Activated CD8-positive, alpha-beta T cell treated with anti-CD3 and anti-CD28 coated beads for 36 hours (primary cell): ENCODE measurements at regions not wholly inside any gene's neighbourhood (a gene's known extent, or its start where the extent isn't known, plus 50 kb on each side); places are given as distances from the start of the nearest gene placed in this dataset.

ENCODE experiments used
- ATAC-seq: fragments of 200-7000 bp; cut with Tn5 transposase; one replicate; pipeline ENCODE4 v1.10.0; 2021; ENCODE audit warnings: mild to moderate bottlenecking, moderate library complexity
- CTCF ChIA-PET: fragments of 350-600 bp; sonication (Branson Sonifier 250); formaldehyde crosslinking; loops from one replicate; lab custom pipeline; 2021; ENCODE audit warnings: antibody characterized with exemption; lab: Charles Lee
- POLR2A ChIA-PET: fragments of 350-600 bp; sonication (Branson Sonifier 250); formaldehyde crosslinking; loops from one replicate; lab custom pipeline; 2021; ENCODE audit warnings: antibody characterized with exemption; lab: Charles Lee
- DNase-seq: peaks from one replicate; pipeline ENCODE4 v3.0.0-alpha.2; 2020
- H3K27ac Mint-ChIP-seq: one replicate; pipeline ENCODE4 v1.8.0; 2021; ENCODE audit warnings: mild to moderate bottlenecking, mixed read lengths
- H3K27me3 Mint-ChIP-seq: one replicate; pipeline ENCODE4 v1.8.0; 2021; ENCODE audit warnings: mixed read lengths
- H3K36me3 Mint-ChIP-seq: one replicate; pipeline ENCODE4 v1.8.0; 2021; ENCODE audit warnings: low read depth, mixed read lengths
- H3K4me1 Mint-ChIP-seq: one replicate; pipeline ENCODE4 v1.8.0; 2021; ENCODE audit warnings: low read depth, mixed read lengths
- H3K4me3 Mint-ChIP-seq: one replicate; pipeline ENCODE4 v1.8.0; 2021; ENCODE audit warnings: mild to moderate bottlenecking, moderate library complexity, mixed read lengths
- H3K9me3 Mint-ChIP-seq: one replicate; pipeline ENCODE4 v1.8.0; 2021; ENCODE audit warnings: mixed read lengths
- intact Hi-C: fragments of 100-400 bp; cut with micrococcal nuclease; formaldehyde crosslinking; loops from one replicate; pipeline ENCODE4 v1.10.0; 2022
- TF ChIP-seq, protein P1 (sequence below): fragments of 200-600 bp; IDR thresholded peaks from one replicate; pipeline ENCODE4 v1.8.0; 2022; ENCODE audit warnings: antibody characterized with exemption, mild to moderate bottlenecking

- intact Hi-C loops: no loop called here
- ChIA-PET POLR2A (no interaction called here), CTCF (no interaction called here)
- Mint-ChIP-seq H3K9me3 (peaks cover 7% of the 10 kb centered on the region), H3K27ac (no peak overlapping the region), H3K4me1 (no peaks in the 10 kb centered on the region), H3K36me3 (no peaks in the 10 kb centered on the region), H3K4me3 (no peak overlapping the region), H3K27me3 (peaks cover 29% of the 10 kb centered on the region)
- DNase-seq (no peak), ATAC-seq (no peak)
- TF ChIP-seq, protein P1, sequence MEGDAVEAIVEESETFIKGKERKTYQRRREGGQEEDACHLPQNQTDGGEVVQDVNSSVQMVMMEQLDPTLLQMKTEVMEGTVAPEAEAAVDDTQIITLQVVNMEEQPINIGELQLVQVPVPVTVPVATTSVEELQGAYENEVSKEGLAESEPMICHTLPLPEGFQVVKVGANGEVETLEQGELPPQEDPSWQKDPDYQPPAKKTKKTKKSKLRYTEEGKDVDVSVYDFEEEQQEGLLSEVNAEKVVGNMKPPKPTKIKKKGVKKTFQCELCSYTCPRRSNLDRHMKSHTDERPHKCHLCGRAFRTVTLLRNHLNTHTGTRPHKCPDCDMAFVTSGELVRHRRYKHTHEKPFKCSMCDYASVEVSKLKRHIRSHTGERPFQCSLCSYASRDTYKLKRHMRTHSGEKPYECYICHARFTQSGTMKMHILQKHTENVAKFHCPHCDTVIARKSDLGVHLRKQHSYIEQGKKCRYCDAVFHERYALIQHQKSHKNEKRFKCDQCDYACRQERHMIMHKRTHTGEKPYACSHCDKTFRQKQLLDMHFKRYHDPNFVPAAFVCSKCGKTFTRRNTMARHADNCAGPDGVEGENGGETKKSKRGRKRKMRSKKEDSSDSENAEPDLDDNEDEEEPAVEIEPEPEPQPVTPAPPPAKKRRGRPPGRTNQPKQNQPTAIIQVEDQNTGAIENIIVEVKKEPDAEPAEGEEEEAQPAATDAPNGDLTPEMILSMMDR: no peak
These were observed 74.3 kb upstream of the FAM20C start for GRCh38 chr7:117836-118614.

- ChIA-PET POLR2A (interaction anchor here (1.0 kb wide), 1 partner anchor 29 kb away, joined by 3 read pairs; no protein-coding TSS in a partner anchor), CTCF (no interaction called here)
- DNase-seq (no peak), ATAC-seq (no peak)
- Mint-ChIP-seq H3K27me3 (peaks cover 26% of the 10 kb centered on the region), H3K4me3 (no peak overlapping the region), H3K9me3 (peaks cover 4% of the 10 kb centered on the region), H3K4me1 (no peaks in the 10 kb centered on the region), H3K27ac (no peak overlapping the region), H3K36me3 (no peaks in the 10 kb centered on the region)
- TF ChIP-seq, protein P1: no peak
- intact Hi-C loops: no loop called here
These were observed 73.6 kb upstream of the FAM20C start for GRCh38 chr7:118615-119391.

- ATAC-seq: no peak
- no peak overlapping the region for H3K27ac Mint-ChIP-seq
- H3K36me3 Mint-ChIP-seq: no peaks in the 10 kb centered on the region
- no peaks in the 10 kb centered on the region for H3K4me1 Mint-ChIP-seq
- H3K4me3 Mint-ChIP-seq: no peak overlapping the region
- peaks cover 24% of the 10 kb centered on the region for H3K27me3 Mint-ChIP-seq
- intact Hi-C loops: no loop called here
- ChIA-PET POLR2A (interaction anchor here (1.0 kb wide), 1 partner anchor 28 kb away, joined by 3 read pairs; no protein-coding TSS in a partner anchor), CTCF (no interaction called here)
- no peak for DNase-seq
- H3K9me3 Mint-ChIP-seq: peaks cover 2% of the 10 kb centered on the region
- TF ChIP-seq, protein P1: no peak
These were observed 72.8 kb upstream of the FAM20C start for GRCh38 chr7:119392-120163.

DNA sequence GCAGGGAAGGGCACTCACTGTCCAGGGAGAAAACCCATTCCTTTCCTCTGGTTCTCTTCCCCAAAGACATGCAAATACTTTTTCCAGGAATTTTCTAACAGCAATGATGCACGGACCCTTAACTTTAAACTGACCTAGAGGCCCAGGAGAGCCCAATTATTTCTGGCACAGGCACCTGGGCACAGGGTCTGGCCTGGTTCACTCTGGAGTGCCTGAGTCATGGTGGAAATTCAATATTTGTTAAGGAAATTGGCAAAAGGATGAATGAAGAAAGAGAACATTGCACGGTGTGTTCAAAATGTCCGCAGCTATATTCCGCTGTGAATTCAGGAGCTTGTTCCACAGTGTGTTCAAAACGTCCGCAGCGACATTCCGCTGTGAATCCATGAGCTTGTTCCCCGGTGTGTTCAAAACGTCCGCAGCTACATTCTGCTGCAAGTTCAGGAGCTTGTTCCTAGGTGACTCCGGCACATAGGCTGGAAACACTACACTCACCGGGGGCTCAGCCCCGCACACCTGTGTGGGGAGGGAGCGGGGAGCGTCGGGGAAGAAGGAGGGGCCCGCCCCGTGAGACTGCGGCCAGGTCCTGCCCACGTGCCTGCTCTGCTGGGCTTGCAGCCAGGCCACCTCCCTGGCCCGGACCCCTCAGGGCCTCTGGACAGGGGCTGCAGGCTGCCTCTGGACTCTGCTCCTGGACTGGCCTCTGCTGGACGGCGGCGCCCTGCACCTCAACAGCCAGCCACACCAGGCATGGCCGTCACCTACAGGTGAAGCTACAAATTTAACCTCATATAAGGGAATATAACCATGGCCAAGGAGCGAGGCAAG lies 72.0 kb upstream of the FAM20C start:
- DNase-seq: no peak
- H3K9me3 Mint-ChIP-seq: no peaks in the 10 kb centered on the region
- no peaks in the 10 kb centered on the region for H3K36me3 Mint-ChIP-seq
- H3K4me1 Mint-ChIP-seq: no peaks in the 10 kb centered on the region
- H3K27ac Mint-ChIP-seq: no peak overlapping the region
- POLR2A ChIA-PET: no interaction called here
- TF ChIP-seq, protein P1: no peak
- H3K27me3 Mint-ChIP-seq: peaks cover 21% of the 10 kb centered on the region
- CTCF ChIA-PET: no interaction called here
- H3K4me3 Mint-ChIP-seq: no peak overlapping the region
- no peak for ATAC-seq
- intact Hi-C loops: no loop called here
